Spleen (tissue), 11 donors: ENCODE measurements at regions not wholly inside any gene's neighbourhood (a gene's known extent, or its start where the extent isn't known, plus 50 kb on each side); places are given as distances from the start of the nearest gene placed in this dataset.

ENCODE experiments used
- DNase-seq: peaks from one replicate; pipeline ENCODE4 v3.0.0-alpha.2; 2020
- H3K27ac ChIP-seq, 8 donors: fragments of 200-600 bp; sonication (generic) in 7 of 8; 1 replicate in 4 of 8; 2 replicates in 4 of 8; pipeline versions ENCODE4 v1.5.0 to v1.8.0; 2016 to 2021; ENCODE audit warnings: inconsistent platforms in 4 of 8, mild to moderate bottlenecking in 4 of 8, moderate library complexity in 1 of 8
- H3K27me3 ChIP-seq, 7 donors: fragments of 200-600 bp; sonication (generic) in 6 of 7; replicated peaks in 1 of 7; 1 replicate in 4 of 7; 2 replicates in 3 of 7; pipeline versions ENCODE4 v1.5.0 to v1.8.0; 2016 to 2021; ENCODE audit warnings: inconsistent platforms in 3 of 7, mild to moderate bottlenecking in 1 of 7
- H3K36me3 ChIP-seq, 6 donors: fragments of 200-600 bp; sonication (generic) in 5 of 6; 1 replicate in 4 of 6; 2 replicates in 2 of 6; pipeline versions ENCODE4 v1.5.0 to v1.8.0; 2016 to 2021; ENCODE audit warnings: inconsistent platforms in 2 of 6
- H3K4me1 ChIP-seq, 6 donors: fragments of 200-600 bp; sonication (generic) in 5 of 6; 1 replicate in 3 of 6; 2 replicates in 3 of 6; pipeline versions ENCODE4 v1.5.0 to v1.8.0; 2016 to 2021; ENCODE audit warnings: inconsistent platforms in 3 of 6
- H3K4me3 ChIP-seq, 8 donors: fragments of 200-600 bp; sonication (generic) in 7 of 8; 1 replicate in 4 of 8; 2 replicates in 4 of 8; pipeline versions ENCODE4 v1.5.0 to v1.8.0; 2016 to 2021; ENCODE audit warnings: inconsistent platforms in 4 of 8, mild to moderate bottlenecking in 4 of 8, moderate library complexity in 2 of 8
- H3K9me3 ChIP-seq, 8 donors: fragments of 200-600 bp; sonication (generic) in 7 of 8; 1 replicate in 4 of 8; 2 replicates in 4 of 8; pipeline versions ENCODE4 v1.5.0 to v1.8.0; 2016 to 2021; ENCODE audit warnings: inconsistent platforms in 4 of 8
- CTCF ChIP-seq, 11 experiments: fragments of 200-600 bp in 7 of 11; fragments of 450-650 bp in 4 of 11; sonication (generic) in 4 of 11; IDR thresholded peaks in 8 of 11; conservative IDR thresholded peaks in 3 of 11; 1 replicate in 7 of 11; 2 replicates in 4 of 11; pipeline versions ENCODE4 v1.4.0 to v1.8.0; 2016 to 2021; ENCODE audit warnings: antibody characterized with exemption in 11 of 11, inconsistent platforms in 4 of 11, mild to moderate bottlenecking in 1 of 11
- POLR2A ChIP-seq, 3 donors: fragments of 450-650 bp; IDR thresholded peaks; one replicate each; pipeline ENCODE4 v1.5.1; 2017; ENCODE audit warnings: antibody characterized with exemption in 3 of 3, mild to moderate bottlenecking in 1 of 3
- POLR2AphosphoS5 ChIP-seq, 3 donors: sonication (generic); formaldehyde crosslinking; IDR thresholded peaks; one replicate each; pipeline ENCODE4 v1.5.1; 2017; ENCODE audit warnings: antibody characterized with exemption in 3 of 3
- WGBS, 5 donors: extraction: QIAGEN DNeasy Blood & Tissue Kit in 3 of 5; methylation state at CpG; one replicate each; pipeline versions ENCODE4 v1.1.5 to v1.1.7; 2013 to 2018; 5-methylcytosine and 5-hydroxymethylcytosine counted together
- intact Hi-C: fragments of 100-400 bp; cut with DNase I; formaldehyde crosslinking; loops from one replicate; pipeline ENCODE4 v1.15.0; 2023; ENCODE audit warnings: low total_unique reads
- donor health status: healthy with polysubstance abuse.
- donor health status: DM: no; HTN: no; CAD: no; lungs with moderate emphysema.
- donor health status: DM: no; HTN: no; CAD: no.
- donor health status: Bipolar disorder and iron deficiency.
- donor health status: healthy.
- donor health status: DM: no; HTN: no; CAD: no.
- donor health status: DM: yes; HTN: yes; CAD: no.

DNA sequence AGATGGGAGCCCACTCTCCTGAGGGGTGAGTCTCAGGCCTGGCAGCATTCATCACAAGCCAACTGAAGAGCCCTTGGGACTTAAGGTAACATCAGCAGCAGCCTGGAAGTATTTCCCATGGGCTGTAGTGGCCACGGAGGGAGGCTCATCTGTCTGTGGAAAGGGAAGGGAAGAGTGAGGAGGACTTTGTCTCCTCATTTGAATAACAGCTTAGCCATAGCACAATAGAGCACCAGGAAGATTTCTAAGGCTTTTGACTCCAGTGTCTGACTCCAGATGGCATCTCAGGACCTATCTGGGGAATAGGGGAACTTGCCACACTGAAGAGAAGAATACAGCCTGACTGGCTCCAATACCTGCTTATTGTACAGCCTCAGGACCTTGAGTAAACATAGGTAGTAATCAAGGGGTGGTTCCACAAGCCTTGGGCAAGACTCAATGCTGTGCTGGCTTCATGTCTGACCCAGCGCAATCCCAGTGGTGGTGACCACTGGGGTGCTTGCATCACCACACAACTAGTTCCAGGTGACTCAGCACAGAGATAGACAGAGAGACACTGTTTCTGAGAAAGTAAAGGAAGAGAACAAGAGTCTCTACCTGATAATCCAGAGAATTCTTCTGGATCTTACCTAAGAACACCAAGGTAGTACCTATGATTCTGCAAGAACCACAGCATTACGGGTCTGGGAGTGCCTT, 510.5 kb upstream of the CCDC179 start:
- no peak for DNase-seq
- Histone ChIP-seq H3K4me1 (no peaks in the 10 kb centered on the region), H3K36me3 (no peaks in the 10 kb centered on the region), H3K27me3 (no peaks in the 10 kb centered on the region), H3K4me3 (no peak overlapping the region), H3K27ac (no peak overlapping the region), H3K9me3 (peaks cover 0 to 37% (median 26%) of the 10 kb centered on the region in 8 donors)
- intact Hi-C loops = no loop called here
- 57 to 75% (median 70%) methylated on average over 3 of the region's 3 CpGs for WGBS, 5 donors
- no peak for TF ChIP-seq POLR2AphosphoS5 (IDR thresholded peaks at IDR 0.05)
- TF ChIP-seq CTCF (IDR thresholded peaks at IDR 0.05 in 8 of 11, conservative IDR thresholded peaks at IDR 0.05 in 3 of 11) = no peak
- no peak for TF ChIP-seq POLR2A (IDR thresholded peaks at IDR 0.05)

DNA sequence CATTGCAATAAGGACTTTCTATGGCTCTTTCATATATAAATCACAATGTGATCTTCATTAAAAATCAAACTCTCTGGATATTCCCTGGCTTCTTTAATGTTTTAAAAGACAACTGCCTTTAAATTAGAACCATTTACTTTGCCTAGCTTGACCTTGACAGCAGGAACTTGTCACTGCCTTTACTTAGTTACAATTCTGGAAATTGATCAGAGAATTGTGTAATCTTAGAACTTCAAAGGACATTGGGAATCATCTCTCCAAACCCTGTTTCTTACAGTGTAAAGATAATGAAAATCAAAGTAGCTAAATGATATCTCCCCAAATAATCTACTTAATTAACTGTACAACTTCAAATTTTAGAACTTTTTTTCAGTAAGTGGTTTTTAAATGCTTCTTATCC, 517.6 kb upstream of the CCDC179 start:
- TF ChIP-seq CTCF (IDR thresholded peaks at IDR 0.05 in 8 of 11, conservative IDR thresholded peaks at IDR 0.05 in 3 of 11) (no peak), POLR2AphosphoS5 (IDR thresholded peaks at IDR 0.05) (no peak), POLR2A (IDR thresholded peaks at IDR 0.05) (no peak)
- H3K27ac ChIP-seq = no peak overlapping the region

DNA sequence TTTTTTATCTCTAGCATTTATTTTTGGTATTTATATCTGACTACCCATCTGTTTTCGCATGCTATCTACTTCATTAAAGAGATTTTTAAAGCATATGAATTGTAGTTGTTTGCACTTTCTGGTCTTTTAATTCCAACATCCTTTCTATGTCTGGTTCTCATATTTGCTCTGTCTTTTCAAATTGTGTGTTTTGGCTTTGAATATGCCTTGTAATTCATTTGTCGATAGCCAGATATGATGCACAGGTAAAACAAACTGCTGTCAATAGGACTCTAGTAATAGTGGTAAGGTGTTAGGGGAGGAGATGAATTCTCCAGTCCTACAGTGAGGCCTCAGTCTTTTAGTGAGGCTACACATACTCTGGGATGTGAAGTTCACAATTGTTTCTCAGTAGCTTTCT, 530.8 kb upstream of the CCDC179 start:
- intact Hi-C loops = no loop called here
- no peak for TF ChIP-seq POLR2A (IDR thresholded peaks at IDR 0.05)
- no peak for TF ChIP-seq POLR2AphosphoS5 (IDR thresholded peaks at IDR 0.05)
- TF ChIP-seq CTCF (IDR thresholded peaks at IDR 0.05 in 8 of 11, conservative IDR thresholded peaks at IDR 0.05 in 3 of 11) = no peak
- no peak overlapping the region for H3K4me3 ChIP-seq
- no peak overlapping the region for H3K27ac ChIP-seq
- H3K36me3 ChIP-seq = no peaks in the 10 kb centered on the region
- DNase-seq = no peak
- 44 to 92% (median 78%) methylated on average over 2 of the region's 2 CpGs for whole genome bisulfite sequencing, 5 donors
- H3K4me1 ChIP-seq = no peaks in the 10 kb centered on the region
- no peaks in the 10 kb centered on the region for H3K27me3 ChIP-seq
- peaks cover 0 to 9% (median 0%) of the 10 kb centered on the region in 8 donors for H3K9me3 ChIP-seq

More for the DNA sequence above, 517.6 kb upstream of the CCDC179 start:
- Histone ChIP-seq H3K4me1 (no peaks in the 10 kb centered on the region), H3K9me3 (peaks cover 0 to 16% (median 4%) of the 10 kb centered on the region in 8 donors), H3K27me3 (no peaks in the 10 kb centered on the region), H3K4me3 (no peak overlapping the region), H3K36me3 (no peaks in the 10 kb centered on the region)
- intact Hi-C loops = no loop called here
- no peak for DNase-seq

DNA sequence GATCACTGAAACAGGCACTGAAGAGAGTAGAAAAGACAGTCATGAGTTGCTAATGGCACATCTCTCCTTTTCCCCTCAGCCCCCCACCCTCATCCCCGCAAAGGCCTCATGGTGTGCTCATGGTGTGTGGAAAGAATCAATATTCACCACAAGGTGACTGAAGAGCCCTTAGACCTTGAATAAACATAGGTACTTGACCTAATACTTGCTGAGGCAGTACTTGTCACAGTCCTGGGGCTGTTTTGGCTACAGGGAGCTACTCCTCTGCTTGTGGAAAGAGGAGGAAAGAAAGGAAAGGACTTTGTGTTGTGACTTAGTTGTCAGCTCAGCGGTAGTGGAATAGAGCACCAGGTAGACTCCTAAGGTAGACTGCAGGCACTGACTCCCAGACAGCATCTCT, 537.8 kb upstream of the CCDC179 start:
- Histone ChIP-seq H3K36me3 (no peaks in the 10 kb centered on the region), H3K9me3 (peaks cover 0 to 6% (median 0%) of the 10 kb centered on the region in 8 donors), H3K4me1 (no peaks in the 10 kb centered on the region), H3K27me3 (no peaks in the 10 kb centered on the region), H3K4me3 (no peak overlapping the region), H3K27ac (no peak overlapping the region)
- TF ChIP-seq POLR2A (IDR thresholded peaks at IDR 0.05) (no peak), CTCF (IDR thresholded peaks at IDR 0.05 in 8 of 11, conservative IDR thresholded peaks at IDR 0.05 in 3 of 11) (no peak), POLR2AphosphoS5 (IDR thresholded peaks at IDR 0.05) (no peak)
- DNase-seq = no peak
- 80 to 91% (median 88%) methylated on average over 2 of the region's 2 CpGs for WGBS, 5 donors
- intact Hi-C loops = no loop called here
